ENCODE measurements at regions not wholly inside any gene's neighbourhood (a gene's known extent, or its start where the extent isn't known, plus 50 kb on each side); places are given as distances from the start of the nearest gene placed in this dataset.
"Not testable (repeated sequence)": the region's sequence is repeated elsewhere in the genome, so short reads cannot be mapped to it uniquely, and the experiment has no call there.

DNA sequence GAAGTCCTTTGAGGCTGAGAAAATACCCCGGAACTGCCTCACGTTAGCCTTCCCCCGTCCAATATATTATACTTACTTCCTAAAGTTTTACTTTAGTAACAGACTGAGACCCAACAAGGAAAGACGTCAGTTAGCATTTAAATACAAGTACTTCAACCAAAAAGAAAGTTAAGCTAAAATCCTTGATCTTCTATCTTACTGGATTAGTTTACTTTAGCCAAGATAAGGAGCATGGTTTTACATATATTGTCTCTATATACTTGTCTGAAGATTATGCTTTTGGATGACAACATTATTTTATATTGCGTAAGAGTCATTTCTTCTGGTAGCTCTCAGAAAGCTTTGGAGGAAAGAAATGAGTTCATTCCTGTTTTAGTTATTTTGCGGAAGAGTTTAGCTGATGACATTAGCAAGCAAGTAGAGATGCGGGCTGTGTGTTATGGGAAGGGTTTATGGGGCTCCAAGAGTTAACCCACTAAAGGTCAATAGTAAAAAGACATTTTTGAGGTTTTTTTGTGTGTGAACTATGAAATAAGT lies 532.9 kb downstream of the ZNF516 start:
- Histone ChIP-seq H3K4me1 (ENCODE audit: insufficient read depth) (no peaks in the 10 kb centered on the region), H3K4me3 (ENCODE audit: low read depth, low read length) (no peak overlapping the region), H3K36me3 (ENCODE audit: insufficient read depth) (no peaks in the 10 kb centered on the region), H3K27ac (ENCODE audit: low read depth) (no peak overlapping the region)
- DNase-seq (ENCODE audit: extremely low spot score) = no peak
- WGBS = 65% methylated on average over 7 of the region's 7 CpGs

DNA sequence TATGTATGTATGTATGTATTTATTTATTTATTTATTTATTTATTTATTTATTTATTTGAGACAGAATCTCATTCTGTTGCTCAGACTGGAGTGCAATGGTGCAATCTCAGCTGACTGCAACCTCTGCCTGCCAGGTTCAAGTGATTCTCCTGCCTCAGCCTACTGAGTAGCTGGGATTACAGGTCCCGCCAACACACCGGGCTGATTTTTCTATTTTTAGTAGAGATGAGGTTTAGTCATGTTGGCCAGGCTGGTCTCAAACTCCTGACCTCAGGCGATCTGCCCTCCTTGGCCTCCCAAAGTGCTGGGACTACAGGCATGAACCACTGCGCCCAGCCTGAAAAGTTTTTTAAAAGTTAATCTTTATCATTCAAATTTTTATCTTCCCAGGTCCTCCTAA lies 532.9 kb upstream of the SMIM21 start:
- H3K36me3 ChIP-seq (ENCODE audit: insufficient read depth); H3K27ac ChIP-seq (ENCODE audit: low read depth); DNase-seq (ENCODE audit: extremely low spot score); H3K4me1 ChIP-seq (ENCODE audit: insufficient read depth); H3K4me3 ChIP-seq (ENCODE audit: low read depth, low read length): not testable (repeated sequence)
- 84% methylated on average over 4 of the region's 4 CpGs for WGBS

DNA sequence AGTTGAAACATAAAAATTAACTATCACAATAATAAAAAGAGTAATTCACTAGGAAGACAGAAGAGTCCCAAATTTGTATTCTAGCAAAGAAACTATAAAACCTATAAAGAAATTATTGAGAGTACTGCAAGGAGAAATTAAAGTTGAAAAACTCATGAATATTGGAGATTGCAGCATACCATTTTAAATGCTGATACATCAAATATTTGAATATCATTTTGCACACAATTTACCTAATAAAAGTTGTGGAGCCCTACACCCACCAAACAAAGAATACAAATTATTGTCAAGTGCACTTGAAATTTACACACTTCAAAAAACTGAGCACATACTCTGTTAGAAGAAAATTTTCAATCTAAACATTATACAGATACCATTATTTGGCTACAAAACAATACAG lies 531.6 kb upstream of the SMIM21 start:
- H3K36me3 ChIP-seq (ENCODE audit: insufficient read depth) = no peaks in the 10 kb centered on the region
- H3K4me3 ChIP-seq (ENCODE audit: low read depth, low read length) = no peak overlapping the region
- H3K4me1 ChIP-seq (ENCODE audit: insufficient read depth) = no peaks in the 10 kb centered on the region
- no peak for DNase-seq (ENCODE audit: extremely low spot score)
- no peak overlapping the region for H3K27ac ChIP-seq (ENCODE audit: low read depth)

DNA sequence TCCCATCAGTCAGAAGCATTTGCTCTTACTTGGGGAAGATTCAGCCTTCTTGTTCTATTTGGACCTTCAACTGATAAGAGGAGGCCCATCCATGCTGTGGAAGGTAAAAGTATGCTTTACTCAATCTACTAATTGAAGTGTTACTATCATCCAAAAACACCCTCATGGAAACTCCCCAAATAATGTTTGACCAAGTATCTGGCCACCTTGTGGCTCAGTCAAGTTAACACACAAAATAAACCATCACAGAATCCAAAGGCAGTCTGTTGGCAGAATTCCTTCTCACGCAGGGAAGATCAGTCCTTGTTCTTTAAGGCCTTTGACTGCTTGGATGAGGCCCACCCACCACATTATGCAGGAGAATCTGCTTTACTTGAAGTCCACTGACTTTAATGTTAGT lies 531.2 kb upstream of the SMIM21 start:
- no peaks in the 10 kb centered on the region for H3K4me1 ChIP-seq (ENCODE audit: insufficient read depth)
- 92% methylated on average over 1 of the region's 1 CpG for WGBS
- DNase-seq (ENCODE audit: extremely low spot score) = no peak
- no peaks in the 10 kb centered on the region for H3K36me3 ChIP-seq (ENCODE audit: insufficient read depth)
- no peak overlapping the region for H3K4me3 ChIP-seq (ENCODE audit: low read depth, low read length)
- H3K27ac ChIP-seq (ENCODE audit: low read depth) = no peak overlapping the region

DNA sequence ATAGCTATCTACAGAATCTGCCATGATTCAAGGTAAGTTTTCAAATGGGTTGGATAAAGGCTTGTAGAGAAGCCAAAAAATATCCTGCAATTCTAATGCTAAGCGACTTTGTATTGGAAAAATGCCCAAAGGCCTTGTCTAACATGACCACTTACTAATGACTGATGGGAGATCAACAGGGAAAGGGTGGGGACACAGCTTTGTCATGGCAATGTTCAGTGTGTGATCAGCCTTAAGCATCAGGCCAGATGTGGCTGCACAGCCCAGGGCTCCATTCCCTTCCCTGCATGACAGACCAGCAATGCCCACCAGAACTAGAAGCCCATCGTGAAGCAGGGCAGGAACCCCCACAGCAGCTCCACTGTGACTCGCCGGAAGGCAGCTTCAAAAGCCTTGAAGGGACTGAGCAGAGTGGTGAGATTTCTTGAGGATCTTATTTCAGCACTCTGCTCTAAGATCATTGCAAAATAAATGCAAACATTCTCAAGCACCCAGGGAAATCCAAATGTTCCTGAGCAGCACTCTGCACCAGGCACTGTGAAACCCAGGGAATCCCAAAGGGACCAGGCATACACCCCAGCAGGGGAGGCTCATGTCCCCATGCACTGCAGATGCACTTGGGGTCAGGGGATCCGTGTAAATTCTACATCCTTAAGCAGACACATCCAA lies 517.9 kb upstream of the SMIM21 start:
- no peak overlapping the region for H3K4me3 ChIP-seq (ENCODE audit: low read depth, low read length)
- H3K27ac ChIP-seq (ENCODE audit: low read depth) = no peak overlapping the region
- 88% methylated on average over 5 of the region's 5 CpGs for WGBS
- H3K36me3 ChIP-seq (ENCODE audit: insufficient read depth) = no peaks in the 10 kb centered on the region
- DNase-seq (ENCODE audit: extremely low spot score) = no peak
- no peaks in the 10 kb centered on the region for H3K4me1 ChIP-seq (ENCODE audit: insufficient read depth)

DNA sequence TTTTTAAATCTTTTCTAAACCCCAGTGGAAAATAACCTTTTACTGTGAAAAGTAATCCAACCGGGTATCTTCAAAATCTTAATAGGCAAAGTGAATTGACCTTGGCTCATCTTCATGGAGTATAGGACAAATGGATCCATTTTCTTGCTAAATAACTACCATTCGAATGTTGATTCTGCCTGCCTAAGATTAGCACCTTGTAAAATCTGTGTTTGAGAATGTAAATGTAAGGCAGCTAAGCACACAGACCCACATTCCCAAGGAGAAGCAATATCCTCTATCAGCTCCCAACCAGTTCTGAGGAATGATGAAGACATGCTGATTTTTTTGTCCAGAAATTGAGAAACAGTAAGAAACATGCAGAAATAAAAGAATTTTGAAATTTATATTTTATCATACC lies 509.8 kb upstream of the SMIM21 start:
- H3K36me3 ChIP-seq (ENCODE audit: insufficient read depth) = no peaks in the 10 kb centered on the region
- no peak for DNase-seq (ENCODE audit: extremely low spot score)
- no peak overlapping the region for H3K27ac ChIP-seq (ENCODE audit: low read depth)
- no peak overlapping the region for H3K4me3 ChIP-seq (ENCODE audit: low read depth, low read length)
- 39% methylated on average over 2 of the region's 2 CpGs for WGBS
- H3K4me1 ChIP-seq (ENCODE audit: insufficient read depth) = no peaks in the 10 kb centered on the region

DNA sequence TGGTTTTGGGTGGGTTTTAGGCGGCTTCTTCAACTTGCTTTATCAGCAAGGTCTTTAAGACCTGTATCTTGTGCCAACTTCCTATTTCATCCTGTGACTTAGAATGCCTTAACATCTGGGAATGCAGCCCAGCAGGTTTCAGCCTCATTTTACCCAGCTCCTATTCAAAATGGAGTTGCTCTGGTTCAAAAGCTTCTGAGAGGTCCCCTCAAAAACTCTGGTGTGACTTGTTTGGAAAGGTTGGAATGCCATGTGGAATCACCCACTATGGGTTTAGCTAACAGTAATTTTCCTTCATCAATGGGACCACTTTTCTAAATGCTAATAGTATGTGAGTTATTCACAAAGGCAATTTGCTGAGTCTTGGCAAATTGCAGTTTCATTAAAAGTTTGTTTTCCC lies 509.4 kb upstream of the SMIM21 start:
- Histone ChIP-seq H3K4me1 (ENCODE audit: insufficient read depth) (no peaks in the 10 kb centered on the region), H3K4me3 (ENCODE audit: low read depth, low read length) (no peak overlapping the region), H3K27ac (ENCODE audit: low read depth) (no peak overlapping the region), H3K36me3 (ENCODE audit: insufficient read depth) (no peaks in the 10 kb centered on the region)
- WGBS = 88% methylated on average over 1 of the region's 1 CpG
- no peak for DNase-seq (ENCODE audit: extremely low spot score)

DNA sequence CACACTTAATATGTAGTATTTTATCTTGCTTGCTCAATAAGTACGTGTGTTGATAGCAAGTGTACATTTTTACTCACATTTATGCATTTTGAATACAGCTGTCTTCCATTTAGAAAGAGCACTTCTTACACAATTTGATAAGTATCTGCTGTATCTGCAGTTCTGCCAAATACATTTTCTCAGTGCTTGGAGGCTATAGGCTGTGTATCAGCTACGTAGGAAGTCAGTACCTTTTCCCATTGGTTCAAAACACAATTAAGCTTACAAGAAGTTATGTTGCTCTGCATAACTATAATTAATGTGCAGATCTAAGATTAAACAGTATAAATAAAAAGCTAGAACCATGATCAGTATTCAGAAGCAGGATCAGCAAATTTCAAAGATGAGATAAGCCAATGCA lies 503.6 kb upstream of the SMIM21 start:
- H3K4me3 ChIP-seq (ENCODE audit: low read depth, low read length) = no peak overlapping the region
- no peaks in the 10 kb centered on the region for H3K4me1 ChIP-seq (ENCODE audit: insufficient read depth)
- no peak overlapping the region for H3K27ac ChIP-seq (ENCODE audit: low read depth)
- 58% methylated on average over 2 of the region's 2 CpGs for WGBS
- no peak for DNase-seq (ENCODE audit: extremely low spot score)
- no peaks in the 10 kb centered on the region for H3K36me3 ChIP-seq (ENCODE audit: insufficient read depth)

DNA sequence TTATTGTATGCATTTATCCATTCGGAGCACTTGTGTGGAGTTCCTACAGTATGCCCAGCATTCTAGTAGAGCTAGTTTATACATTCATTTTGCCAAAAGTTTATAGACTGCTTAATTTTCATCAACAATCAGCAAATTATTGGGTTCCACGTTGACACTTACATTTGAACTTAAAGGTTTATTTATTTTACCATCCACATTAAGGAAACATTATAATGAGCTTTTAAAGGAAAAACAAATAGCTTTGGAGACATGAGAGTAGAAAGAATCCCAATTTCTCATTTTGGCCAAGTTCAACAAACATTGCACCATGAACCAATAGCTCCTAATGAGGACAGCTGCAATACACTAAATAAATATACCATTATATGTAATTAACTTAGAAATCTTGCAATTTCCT lies 501.2 kb upstream of the SMIM21 start:
- 82% methylated on average over 2 of the region's 2 CpGs for WGBS
- no peak overlapping the region for H3K4me3 ChIP-seq (ENCODE audit: low read depth, low read length)
- no peak for DNase-seq (ENCODE audit: extremely low spot score)
- H3K27ac ChIP-seq (ENCODE audit: low read depth) = no peak overlapping the region
- H3K4me1 ChIP-seq (ENCODE audit: insufficient read depth) = no peaks in the 10 kb centered on the region
- no peaks in the 10 kb centered on the region for H3K36me3 ChIP-seq (ENCODE audit: insufficient read depth)

DNA sequence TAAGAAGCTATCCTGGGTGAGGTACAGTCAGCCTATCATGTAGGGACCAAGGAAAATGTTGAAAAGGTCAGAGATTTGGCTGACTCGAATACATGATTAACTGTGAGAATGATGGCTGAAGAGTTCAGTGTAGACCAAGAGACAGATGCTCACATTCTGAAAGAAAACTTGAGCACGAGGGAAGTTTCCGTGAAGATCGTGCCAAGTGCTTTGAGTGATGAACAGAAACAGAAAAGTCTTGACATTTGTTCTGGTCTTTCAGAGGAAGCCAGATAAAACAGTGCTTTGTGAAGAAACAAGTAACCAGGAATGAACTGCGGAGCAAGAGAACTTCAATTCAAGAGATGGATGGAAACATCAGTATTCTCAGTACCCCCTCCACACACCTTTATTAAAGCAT lies 500.3 kb upstream of the SMIM21 start:
- Histone ChIP-seq H3K27ac (ENCODE audit: low read depth) (no peak overlapping the region), H3K36me3 (ENCODE audit: insufficient read depth) (no peaks in the 10 kb centered on the region), H3K4me3 (ENCODE audit: low read depth, low read length) (no peak overlapping the region), H3K4me1 (ENCODE audit: insufficient read depth) (no peaks in the 10 kb centered on the region)
- no peak for DNase-seq (ENCODE audit: extremely low spot score)
- WGBS = 83% methylated on average over 5 of the region's 5 CpGs

DNA sequence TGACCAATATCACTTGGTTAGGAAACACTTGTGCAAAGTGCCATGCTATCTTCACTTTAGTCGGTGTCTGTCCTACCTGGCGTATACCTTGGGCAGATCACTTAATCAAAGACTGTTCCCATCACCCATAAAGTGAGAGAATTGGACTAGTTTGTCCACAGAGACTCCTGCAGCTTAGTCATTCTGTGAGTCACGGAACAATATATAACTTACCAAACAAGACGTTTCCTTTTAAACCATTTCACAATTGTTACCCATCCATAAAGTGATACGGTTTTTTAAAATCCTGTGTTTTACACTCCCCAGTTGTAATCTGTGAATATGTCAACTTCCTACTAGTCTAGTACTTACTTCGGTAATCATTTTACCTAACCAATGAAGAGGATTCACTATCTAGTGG lies 499.3 kb upstream of the SMIM21 start:
- no peak for DNase-seq (ENCODE audit: extremely low spot score)
- Histone ChIP-seq H3K27ac (ENCODE audit: low read depth) (no peak overlapping the region), H3K4me1 (ENCODE audit: insufficient read depth) (no peaks in the 10 kb centered on the region), H3K4me3 (ENCODE audit: low read depth, low read length) (no peak overlapping the region), H3K36me3 (ENCODE audit: insufficient read depth) (no peaks in the 10 kb centered on the region)
- WGBS = 91% methylated on average over 6 of the region's 6 CpGs

DNA sequence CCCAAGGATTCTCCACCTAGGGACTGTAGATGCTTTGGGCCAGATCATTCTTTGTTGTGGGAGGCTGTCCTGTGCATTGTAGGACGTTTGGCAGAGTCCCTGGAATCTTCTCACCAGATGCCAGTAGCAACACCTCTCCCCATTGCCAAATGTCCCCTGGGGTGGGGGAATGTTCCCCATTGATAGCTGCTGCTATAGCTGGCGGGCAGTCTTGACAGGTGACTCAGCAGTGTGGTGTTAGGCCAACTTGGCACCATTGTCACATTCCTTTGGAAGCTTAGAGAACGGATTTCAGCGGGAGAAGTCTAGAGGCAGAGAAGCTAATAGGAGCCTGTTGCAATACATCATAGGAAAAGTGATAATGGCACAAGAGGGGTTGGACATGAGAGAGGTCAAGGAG lies 495.7 kb upstream of the SMIM21 start:
- no peak for DNase-seq (ENCODE audit: extremely low spot score)
- H3K4me3 ChIP-seq (ENCODE audit: low read depth, low read length) = no peak overlapping the region
- 28% methylated on average over 4 of the region's 4 CpGs for WGBS
- no peaks in the 10 kb centered on the region for H3K36me3 ChIP-seq (ENCODE audit: insufficient read depth)
- H3K4me1 ChIP-seq (ENCODE audit: insufficient read depth) = no peaks in the 10 kb centered on the region
- no peak overlapping the region for H3K27ac ChIP-seq (ENCODE audit: low read depth)

DNA sequence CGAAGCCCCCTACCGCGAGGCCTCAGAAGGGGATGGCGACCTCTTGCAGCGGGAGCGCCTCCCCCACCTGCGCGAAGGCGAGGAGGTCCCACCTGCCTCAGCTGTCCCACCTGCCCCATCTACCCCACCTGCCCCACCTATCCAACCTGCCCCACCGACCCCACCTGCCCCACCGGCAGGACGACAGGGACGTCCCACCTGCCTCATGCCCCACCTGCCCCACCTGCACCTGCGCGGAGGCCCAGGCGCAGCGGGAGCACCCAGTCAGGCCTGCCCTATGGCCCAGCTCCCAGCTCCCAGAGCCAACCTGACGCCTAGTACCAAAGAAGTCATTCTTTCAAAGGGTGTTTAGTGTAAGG lies 489.1 kb upstream of the SMIM21 start:
- Histone ChIP-seq H3K27ac (ENCODE audit: low read depth) (no peak overlapping the region), H3K4me1 (ENCODE audit: insufficient read depth) (no peaks in the 10 kb centered on the region), H3K36me3 (ENCODE audit: insufficient read depth) (no peaks in the 10 kb centered on the region), H3K4me3 (ENCODE audit: low read depth, low read length) (peak overlapping the region; percentile 56)
- 31% methylated on average over 18 of the region's 18 CpGs for WGBS
- DNase-seq (ENCODE audit: extremely low spot score) = no peak

DNA sequence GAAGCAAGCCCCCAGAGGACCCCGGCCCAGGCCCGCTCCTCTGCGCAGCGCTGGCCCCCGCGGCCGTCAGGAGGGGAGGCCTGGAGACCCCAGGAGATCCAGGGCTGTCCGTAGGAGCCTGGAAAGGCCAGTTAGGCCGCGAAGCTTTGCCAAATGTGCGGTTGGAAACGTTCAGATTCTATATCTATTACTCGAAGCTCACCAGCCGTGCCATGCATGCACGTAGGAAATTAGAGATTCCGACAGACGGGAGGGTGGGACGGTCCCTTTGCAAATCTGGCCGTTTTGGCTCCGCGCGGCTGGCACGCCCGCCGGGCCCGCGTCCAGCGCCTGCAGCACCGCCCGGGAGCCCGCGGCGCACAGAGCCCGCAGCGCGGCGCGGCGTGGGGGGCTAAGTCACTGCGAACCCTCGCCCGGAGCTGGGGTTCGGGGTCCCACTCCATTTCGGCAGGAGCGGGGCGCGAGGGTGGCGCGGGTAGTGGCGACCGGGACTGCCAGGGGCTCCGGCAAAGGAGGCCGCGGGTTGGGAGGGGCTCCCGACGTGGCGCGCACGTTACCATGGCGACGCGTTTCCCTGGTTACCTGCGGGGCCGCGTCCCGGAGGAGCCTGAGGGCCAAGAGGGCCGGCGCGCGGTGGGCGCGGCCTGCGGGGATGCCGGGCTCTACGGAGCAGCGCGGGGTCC lies 488.6 kb upstream of the SMIM21 start:
- H3K4me3 ChIP-seq (ENCODE audit: low read depth, low read length) = peak overlapping the region; percentile 56
- H3K4me1 ChIP-seq (ENCODE audit: insufficient read depth) = no peaks in the 10 kb centered on the region
- H3K27ac ChIP-seq (ENCODE audit: low read depth) = no peak overlapping the region
- DNase-seq (ENCODE audit: extremely low spot score) = peak; percentile 18
- WGBS = 3% methylated on average over 77 of the region's 77 CpGs
- H3K36me3 ChIP-seq (ENCODE audit: insufficient read depth) = no peaks in the 10 kb centered on the region

All from urinary bladder (tissue), 3 donors.